ENCODE measurements at regions not wholly inside any gene's neighbourhood (a gene's known extent, or its start where the extent isn't known, plus 50 kb on each side); places are given as distances from the start of the nearest gene placed in this dataset.
A peak's percentile ranks its signal among the peaks of the same experiment; 100 is the strongest.

GRCh38 chr7:131232768-131233167 lies 94.9 kb upstream of the MKLN1 start:
- WGBS (ENCODE audit: insufficient coverage), result 100% methylated on average over 3 of the region's 9 CpGs
- TF ChIP-seq CTCF (IDR thresholded peaks at IDR 0.05), result no peak
- Mint-ChIP-seq H3K36me3 (peaks cover 0 to 8% of the 10 kb centered on the region in 2 donors), H3K27ac (peak overlapping the region in 5 of 7 donors; percentile 36 to 95 (median 75)), H3K4me3 (no peak overlapping the region), H3K9me3 (no peaks in the 10 kb centered on the region), H3K4me1 (peaks cover 62% of the 10 kb centered on the region), H3K27me3 (ENCODE audit: low read depth in 3 of 3) (peaks cover 0 to 2% (median 2%) of the 10 kb centered on the region in 3 donors)
- Histone ChIP-seq H3K9ac (ENCODE audit: insufficient read depth, low read length, poor library complexity, severe bottlenecking) (no peak overlapping the region), H2AFZ (ENCODE audit: insufficient read depth, low read depth, low read length, poor library complexity, severe bottlenecking) (no peak overlapping the region), H3K4me1 (ENCODE audit: control insufficient read depth in 1 of 2, insufficient read depth in 2 of 2, low read length in 2 of 2) (peaks cover 34 to 57% of the 10 kb centered on the region in 2 donors), H3K79me2 (ENCODE audit: insufficient read depth, low read length) (no peaks in the 10 kb centered on the region), H3K9me3 (replicated peaks in 1 of 2; ENCODE audit: control insufficient read depth in 1 of 2, insufficient read depth in 1 of 2, low read length in 2 of 2) (no peaks in the 10 kb centered on the region), H3K27me3 (ENCODE audit: control insufficient read depth in 2 of 2, insufficient read depth in 2 of 2, low read length in 2 of 2) (no peaks in the 10 kb centered on the region), H4K20me1 (ENCODE audit: insufficient read depth, low read length) (no peaks in the 10 kb centered on the region), H3K36me3 (replicated peaks in 1 of 2; ENCODE audit: control insufficient read depth in 1 of 2, insufficient read depth in 2 of 2, low read length in 2 of 2) (no peaks in the 10 kb centered on the region), H3K27ac (ENCODE audit: low read depth in 1 of 2, low read length in 2 of 2) (no peak overlapping the region), H3K4me2 (replicated peaks; ENCODE audit: extremely low read depth, low read length, poor library complexity, severe bottlenecking) (no peak overlapping the region), H3K4me3 (replicated peaks in 1 of 3; ENCODE audit: low read depth in 2 of 3, low read length in 3 of 3) (no peak overlapping the region)
- DNase-seq, result no peak
- intact Hi-C loops (cut with micrococcal nuclease), result loop anchor here (5.0 to 10.0 kb wide), 2 partner anchors 48 to 125 kb away; no protein-coding TSS in a partner anchor

GRCh38 chr7:131233193-131233592 lies 94.5 kb upstream of the MKLN1 start:
- Histone ChIP-seq H3K27me3 (ENCODE audit: control insufficient read depth in 2 of 2, insufficient read depth in 2 of 2, low read length in 2 of 2) (no peaks in the 10 kb centered on the region), H3K27ac (ENCODE audit: low read depth in 1 of 2, low read length in 2 of 2) (no peak overlapping the region), H3K9ac (ENCODE audit: insufficient read depth, low read length, poor library complexity, severe bottlenecking) (no peak overlapping the region), H2AFZ (ENCODE audit: insufficient read depth, low read depth, low read length, poor library complexity, severe bottlenecking) (no peak overlapping the region), H3K9me3 (replicated peaks in 1 of 2; ENCODE audit: control insufficient read depth in 1 of 2, insufficient read depth in 1 of 2, low read length in 2 of 2) (no peaks in the 10 kb centered on the region), H3K4me2 (replicated peaks; ENCODE audit: extremely low read depth, low read length, poor library complexity, severe bottlenecking) (no peak overlapping the region), H3K4me3 (replicated peaks in 1 of 3; ENCODE audit: low read depth in 2 of 3, low read length in 3 of 3) (no peak overlapping the region), H4K20me1 (ENCODE audit: insufficient read depth, low read length) (no peaks in the 10 kb centered on the region), H3K79me2 (ENCODE audit: insufficient read depth, low read length) (no peaks in the 10 kb centered on the region), H3K36me3 (replicated peaks in 1 of 2; ENCODE audit: control insufficient read depth in 1 of 2, insufficient read depth in 2 of 2, low read length in 2 of 2) (no peaks in the 10 kb centered on the region), H3K4me1 (ENCODE audit: control insufficient read depth in 1 of 2, insufficient read depth in 2 of 2, low read length in 2 of 2) (peaks cover 38 to 61% of the 10 kb centered on the region in 2 donors)
- Mint-ChIP-seq H3K27ac (peak overlapping the region in 4 of 7 donors; percentile 36 to 95 (median 80)), H3K4me3 (no peak overlapping the region), H3K4me1 (peaks cover 66% of the 10 kb centered on the region), H3K36me3 (peaks cover 0 to 8% of the 10 kb centered on the region in 2 donors), H3K9me3 (no peaks in the 10 kb centered on the region), H3K27me3 (ENCODE audit: low read depth in 3 of 3) (peaks cover 0 to 2% (median 2%) of the 10 kb centered on the region in 3 donors)
- TF ChIP-seq CTCF (IDR thresholded peaks at IDR 0.05), result no peak
- intact Hi-C loops (cut with micrococcal nuclease), result loop anchor here (5.0 to 10.0 kb wide), 2 partner anchors 48 to 126 kb away; no protein-coding TSS in a partner anchor
- DNase-seq, result no peak
- 100% methylated on average over 2 of the region's 4 CpGs for WGBS (ENCODE audit: insufficient coverage)

All from CD14-positive monocyte (primary cell).